Transverse colon (tissue), 4 donors: ENCODE measurements at regions not wholly inside any gene's neighbourhood (a gene's known extent, or its start where the extent isn't known, plus 50 kb on each side); places are given as distances from the start of the nearest gene placed in this dataset.

ENCODE experiments used
- DNase-seq: peaks from one replicate; pipeline ENCODE4 v3.0.0-alpha.2; 2019
- H3K27ac ChIP-seq, 4 donors: fragments of 200-600 bp; sonication (generic); 2 replicates each; pipeline ENCODE4 v1.5.1; 2016 to 2018; ENCODE audit warnings: inconsistent platforms in 4 of 4
- H3K27me3 ChIP-seq: fragments of 200-600 bp; sonication (generic); 2 replicates; pipeline ENCODE4 v1.5.1; 2017; ENCODE audit warnings: inconsistent platforms
- H3K36me3 ChIP-seq, 4 donors: fragments of 200-600 bp; sonication (generic); 2 replicates each; pipeline ENCODE4 v1.5.1; 2017 to 2019; ENCODE audit warnings: inconsistent platforms in 4 of 4
- H3K4me1 ChIP-seq, 4 donors: fragments of 200-600 bp; sonication (generic); 2 replicates each; pipeline ENCODE4 v1.5.1; 2017 to 2020; ENCODE audit warnings: inconsistent platforms in 4 of 4
- H3K4me3 ChIP-seq, 4 donors: fragments of 200-600 bp; sonication (generic); 1 replicate in 1 of 4; 2 replicates in 3 of 4; pipeline versions ENCODE4 v1.5.1 to v1.6.1; 2017 to 2019; ENCODE audit warnings: inconsistent platforms in 4 of 4
- H3K9me3 ChIP-seq, 2 donors: fragments of 200-600 bp; sonication (generic); 2 replicates each; pipeline ENCODE4 v1.5.1; 2017 to 2019; ENCODE audit warnings: inconsistent platforms in 2 of 2
- EP300 ChIP-seq: sonication (generic); formaldehyde crosslinking; IDR thresholded peaks from one replicate; pipeline ENCODE4 v1.6.1; 2017; ENCODE audit warnings: antibody characterized with exemption, low read depth
- POLR2A ChIP-seq: fragments of 450-650 bp; IDR thresholded peaks from one replicate; pipeline ENCODE4 v1.6.1; 2016; ENCODE audit warnings: antibody characterized with exemption, mild to moderate bottlenecking, moderate library complexity
- POLR2AphosphoS5 ChIP-seq, 3 donors: sonication (generic); formaldehyde crosslinking; IDR thresholded peaks; one replicate each; pipeline ENCODE4 v1.6.1; 2016; ENCODE audit warnings: antibody characterized with exemption in 3 of 3
- WGBS, 2 donors: methylation state at CpG; one replicate each; pipeline ENCODE4 v1.1.5; 2018; ENCODE audit warnings: low coverage in 1 of 2; 5-methylcytosine and 5-hydroxymethylcytosine counted together
- in situ Hi-C, 4 donors: fragments of 200-750 bp; cut with MboI; loops; one replicate each; pipeline versions ENCODE4 v1.15.0 to v1.15.1; 2017; ENCODE audit warnings: low sequenced_read_pairs in 3 of 4, low pct_ligation_motif_present in 1 of 4, low pct_unique_long_range_greater_than_20kb in 1 of 4
- intact Hi-C: fragments of 100-400 bp; cut with DNase I; formaldehyde crosslinking; loops from one replicate; pipeline ENCODE4 v1.15.1; 2023; ENCODE audit warnings: low total_unique reads
- TF ChIP-seq, protein P1 (sequence below), 5 experiments: fragments of 200-600 bp in 3 of 5; fragments of 450-650 bp in 2 of 5; sonication (generic) in 3 of 5; IDR thresholded peaks; 1 replicate in 2 of 5; 2 replicates in 3 of 5; pipeline ENCODE4 v1.5.1; 2016 to 2017; ENCODE audit warnings: antibody characterized with exemption in 5 of 5, inconsistent platforms in 3 of 5, mild to moderate bottlenecking in 2 of 5, moderate library complexity in 1 of 5

DNA sequence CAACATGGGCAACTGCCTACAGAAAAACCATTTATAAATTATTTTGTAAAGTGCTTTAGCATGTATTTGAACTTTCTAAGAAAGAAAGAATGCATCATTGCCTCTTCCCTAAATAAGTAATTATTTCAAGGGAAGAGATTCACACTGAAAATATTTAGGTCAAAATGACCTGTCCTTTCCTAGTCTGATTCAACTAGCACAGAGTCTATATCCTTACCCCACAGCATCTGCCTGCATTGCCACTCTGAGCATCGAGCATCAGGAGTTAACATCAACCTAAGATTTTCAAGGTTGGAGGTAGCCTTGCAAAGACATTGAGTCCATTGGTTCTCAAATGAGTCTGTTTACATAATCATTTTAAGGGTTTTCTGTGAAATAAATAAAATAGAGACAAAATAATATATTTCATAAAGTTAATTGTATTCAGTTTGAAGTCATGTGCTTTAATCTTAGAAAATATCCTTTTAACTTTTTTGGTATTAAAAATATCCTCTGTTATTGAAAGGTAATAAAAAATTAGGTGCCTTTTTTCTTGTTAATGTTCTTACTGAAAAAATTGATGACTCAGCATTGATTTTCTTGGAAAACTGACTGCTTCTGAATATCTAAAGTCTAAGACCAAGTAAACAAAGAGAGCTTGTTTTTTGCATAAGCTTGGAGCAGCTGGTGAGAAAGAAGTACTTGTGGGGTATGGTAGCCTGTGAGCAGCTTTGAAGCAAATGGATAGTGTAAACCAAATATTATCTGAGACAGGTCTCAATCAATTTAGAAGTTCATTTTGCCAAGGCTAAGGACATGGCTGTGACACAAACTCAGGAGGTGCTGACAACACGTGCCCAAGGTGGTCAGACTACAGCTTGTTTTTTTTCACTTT, 269.0 kb upstream of the CLEC14A start:
- Histone ChIP-seq H3K4me1 (no peaks in the 10 kb centered on the region), H3K36me3 (no peaks in the 10 kb centered on the region), H3K27ac (no peak overlapping the region), H3K27me3 (no peaks in the 10 kb centered on the region), H3K9me3 (no peaks in the 10 kb centered on the region), H3K4me3 (no peak overlapping the region)
- DNase-seq: no peak
- intact Hi-C loops (no loop called here), in situ Hi-C loops (no loop called here)
- TF ChIP-seq POLR2A: no peak
- TF ChIP-seq POLR2AphosphoS5 (IDR thresholded peaks at IDR 0.05): no peak
- no peak for TF ChIP-seq EP300
- TF ChIP-seq, protein P1, sequence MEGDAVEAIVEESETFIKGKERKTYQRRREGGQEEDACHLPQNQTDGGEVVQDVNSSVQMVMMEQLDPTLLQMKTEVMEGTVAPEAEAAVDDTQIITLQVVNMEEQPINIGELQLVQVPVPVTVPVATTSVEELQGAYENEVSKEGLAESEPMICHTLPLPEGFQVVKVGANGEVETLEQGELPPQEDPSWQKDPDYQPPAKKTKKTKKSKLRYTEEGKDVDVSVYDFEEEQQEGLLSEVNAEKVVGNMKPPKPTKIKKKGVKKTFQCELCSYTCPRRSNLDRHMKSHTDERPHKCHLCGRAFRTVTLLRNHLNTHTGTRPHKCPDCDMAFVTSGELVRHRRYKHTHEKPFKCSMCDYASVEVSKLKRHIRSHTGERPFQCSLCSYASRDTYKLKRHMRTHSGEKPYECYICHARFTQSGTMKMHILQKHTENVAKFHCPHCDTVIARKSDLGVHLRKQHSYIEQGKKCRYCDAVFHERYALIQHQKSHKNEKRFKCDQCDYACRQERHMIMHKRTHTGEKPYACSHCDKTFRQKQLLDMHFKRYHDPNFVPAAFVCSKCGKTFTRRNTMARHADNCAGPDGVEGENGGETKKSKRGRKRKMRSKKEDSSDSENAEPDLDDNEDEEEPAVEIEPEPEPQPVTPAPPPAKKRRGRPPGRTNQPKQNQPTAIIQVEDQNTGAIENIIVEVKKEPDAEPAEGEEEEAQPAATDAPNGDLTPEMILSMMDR (IDR thresholded peaks at IDR 0.05): no peak
- 78 to 87% methylated on average over 2 of the region's 2 CpGs for WGBS, 2 donors

DNA sequence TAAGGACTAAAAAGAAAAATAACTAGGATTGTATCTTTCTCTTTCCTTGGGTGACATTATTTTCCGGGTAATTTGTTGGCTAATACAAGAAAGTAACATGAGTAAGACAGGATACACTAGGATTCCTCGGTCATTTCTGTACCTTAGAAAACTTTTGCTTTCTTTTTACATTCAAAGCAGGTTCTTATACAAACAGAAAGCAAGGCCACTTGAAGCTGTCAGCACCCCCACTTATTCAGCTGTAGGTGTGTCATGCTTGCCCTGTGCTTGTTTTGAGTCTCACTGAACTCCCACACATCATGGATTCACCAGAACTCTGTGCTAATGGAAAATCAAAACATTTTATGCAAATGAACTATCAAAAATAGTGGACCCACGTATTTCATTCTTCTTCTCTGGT, 266.8 kb upstream of the CLEC14A start:
- WGBS, 2 donors: 45 to 69% methylated on average over 3 of the region's 3 CpGs
- Histone ChIP-seq H3K9me3 (no peaks in the 10 kb centered on the region), H3K27me3 (no peaks in the 10 kb centered on the region), H3K4me3 (no peak overlapping the region), H3K36me3 (no peaks in the 10 kb centered on the region), H3K27ac (no peak overlapping the region), H3K4me1 (no peaks in the 10 kb centered on the region)
- intact Hi-C loops (no loop called here), in situ Hi-C loops (no loop called here)
- no peak for DNase-seq
- no peak for TF ChIP-seq POLR2AphosphoS5 (IDR thresholded peaks at IDR 0.05)

DNA sequence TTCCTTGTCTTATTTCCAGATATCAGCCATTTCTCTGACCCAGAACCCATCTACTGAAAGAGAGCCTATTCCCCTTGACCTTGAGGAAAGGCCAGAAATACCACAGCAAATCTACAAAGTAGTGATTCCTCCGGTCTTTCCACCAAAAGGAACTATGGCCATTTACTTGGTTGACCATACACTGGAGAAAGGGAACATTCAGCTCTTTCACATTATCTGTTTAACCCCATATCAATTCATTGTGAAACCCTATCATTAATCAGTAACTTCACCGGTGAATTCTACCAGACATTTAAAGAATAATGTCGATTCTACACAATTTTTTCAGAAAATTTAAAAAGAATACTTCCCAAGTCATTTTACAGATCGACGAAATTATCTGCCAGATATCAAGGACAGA, 265.7 kb upstream of the CLEC14A start:
- H3K36me3 ChIP-seq: no peaks in the 10 kb centered on the region
- in situ Hi-C loops: no loop called here
- H3K27me3 ChIP-seq: no peaks in the 10 kb centered on the region
- DNase-seq: no peak
- no peak overlapping the region for H3K27ac ChIP-seq
- H3K4me1 ChIP-seq: no peaks in the 10 kb centered on the region
- intact Hi-C loops: no loop called here
- WGBS, 2 donors: 86 to 90% methylated on average over 5 of the region's 5 CpGs
- TF ChIP-seq EP300: no peak
- no peak overlapping the region for H3K4me3 ChIP-seq
- no peaks in the 10 kb centered on the region for H3K9me3 ChIP-seq

DNA sequence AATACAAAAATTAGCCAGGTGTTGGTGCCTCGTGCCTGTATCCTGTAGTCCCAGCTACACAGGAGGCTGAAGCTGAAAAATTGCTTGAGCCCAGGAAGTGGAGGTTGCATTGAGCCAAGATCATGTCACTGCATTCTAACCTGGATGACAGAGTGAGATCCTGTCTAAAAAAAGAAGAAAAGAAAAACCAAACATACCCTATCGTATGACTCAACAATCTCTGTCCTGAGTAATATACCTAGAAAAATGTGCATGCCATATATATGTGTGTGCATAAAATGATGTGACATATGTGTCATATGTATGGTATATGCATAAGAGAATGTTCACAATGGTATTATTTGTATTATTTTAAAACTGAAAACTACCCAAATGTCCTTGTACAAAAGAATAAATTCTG, 261.5 kb upstream of the CLEC14A start:
- 81% methylated on average over 2 of the region's 2 CpGs for WGBS, 2 donors
- intact Hi-C loops (no loop called here), in situ Hi-C loops (no loop called here)
- DNase-seq: no peak
- no peaks in the 10 kb centered on the region for H3K27me3 ChIP-seq
- H3K9me3 ChIP-seq: no peaks in the 10 kb centered on the region
- TF ChIP-seq POLR2A: no peak
- no peaks in the 10 kb centered on the region for H3K36me3 ChIP-seq
- H3K4me3 ChIP-seq: no peak overlapping the region
- H3K27ac ChIP-seq: no peak overlapping the region
- no peaks in the 10 kb centered on the region for H3K4me1 ChIP-seq

DNA sequence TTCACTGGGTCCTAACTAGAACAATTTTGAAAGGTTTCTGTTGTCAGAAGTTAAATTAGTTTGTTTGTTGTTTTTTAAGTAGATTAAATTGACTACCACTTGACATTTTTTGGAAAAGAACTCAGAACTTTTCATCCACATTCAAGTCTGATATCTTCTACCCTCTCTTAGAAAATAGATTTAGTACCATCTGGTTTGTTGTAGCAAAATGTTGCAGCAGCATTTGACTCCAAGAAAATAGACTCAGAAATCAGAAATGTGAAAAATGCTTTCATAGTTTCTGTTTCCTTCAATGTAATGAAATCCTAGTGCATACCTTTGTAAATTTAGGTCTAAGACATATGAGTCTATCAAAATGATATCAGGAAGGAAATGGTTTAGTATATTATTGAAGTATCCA, 256.3 kb upstream of the CLEC14A start:
- no peak overlapping the region for H3K27ac ChIP-seq
- no peaks in the 10 kb centered on the region for H3K27me3 ChIP-seq
- H3K9me3 ChIP-seq: no peaks in the 10 kb centered on the region
- intact Hi-C loops (no loop called here), in situ Hi-C loops (no loop called here)
- TF ChIP-seq, protein P1 (IDR thresholded peaks at IDR 0.05): no peak
- no peak for TF ChIP-seq EP300
- H3K4me1 ChIP-seq: no peaks in the 10 kb centered on the region
- H3K36me3 ChIP-seq: no peaks in the 10 kb centered on the region
- no peak overlapping the region for H3K4me3 ChIP-seq
- no peak for DNase-seq

DNA sequence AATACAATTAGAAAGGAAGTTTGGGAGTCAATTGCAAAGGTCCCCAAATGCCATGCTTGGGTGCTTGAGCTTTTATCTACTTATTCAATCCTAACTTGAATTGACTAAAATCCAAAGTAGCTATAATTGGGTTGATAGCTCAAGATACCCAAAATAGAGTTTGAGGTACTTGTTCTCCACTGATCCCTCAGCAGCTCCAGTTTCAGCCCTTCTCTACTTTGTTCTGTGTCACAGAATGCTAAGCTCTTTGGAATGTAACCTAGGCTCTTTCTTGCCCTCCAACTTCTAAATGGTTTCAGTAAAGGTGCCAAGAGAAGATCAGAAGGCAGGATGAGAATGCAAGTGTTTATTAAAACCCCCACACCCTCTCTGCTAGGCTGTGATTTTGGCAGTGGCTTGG, 251.4 kb upstream of the CLEC14A start:
- intact Hi-C loops (no loop called here), in situ Hi-C loops (no loop called here)
- no peak for DNase-seq
- Histone ChIP-seq H3K9me3 (no peaks in the 10 kb centered on the region), H3K4me1 (no peaks in the 10 kb centered on the region), H3K27ac (no peak overlapping the region), H3K4me3 (no peak overlapping the region), H3K36me3 (no peaks in the 10 kb centered on the region), H3K27me3 (no peaks in the 10 kb centered on the region)
- TF ChIP-seq POLR2A: no peak
- TF ChIP-seq POLR2AphosphoS5 (IDR thresholded peaks at IDR 0.05): no peak
- TF ChIP-seq, protein P1 (IDR thresholded peaks at IDR 0.05): no peak
- no peak for TF ChIP-seq EP300
